ENCODE measurements at regions not wholly inside any gene's neighbourhood (a gene's known extent, or its start where the extent isn't known, plus 50 kb on each side); places are given as distances from the start of the nearest gene placed in this dataset.

GRCh38 chr9:90539286-90539685 is 103.3 kb downstream of the DIRAS2 start:
- H2AFZ ChIP-seq (ENCODE audit: low read depth) = 0 out of 2 replicates have a peak overlapping the region, but pooled peaks have one; percentile 22
- no peaks in the 10 kb centered on the region for H3K9me2 ChIP-seq
- no peak overlapping the region for H3K9ac ChIP-seq
- no peaks in the 10 kb centered on the region for H3K9me3 ChIP-seq
- H3F3A ChIP-seq (replicated peaks; ENCODE audit: insufficient read depth) = no peaks in the 10 kb centered on the region
- POLR2A ChIA-PET = no interaction called here
- H3K27ac ChIP-seq (ENCODE audit: low read depth in 2 of 2, low read length in 1 of 2) = no peak overlapping the region
- no peaks in the 10 kb centered on the region for H3K27me3 ChIP-seq (ENCODE audit: insufficient read depth)
- no peak for DNase-seq
- no peaks in the 10 kb centered on the region for H4K20me1 ChIP-seq (ENCODE audit: insufficient read depth)
- no peak overlapping the region for H3K4me2 ChIP-seq
- no peaks in the 10 kb centered on the region for H3K79me2 ChIP-seq (ENCODE audit: insufficient read depth)
- H3K4me3 ChIP-seq (ENCODE audit: low read depth in 2 of 2, low read length in 1 of 2) = no peak overlapping the region
- TF ChIP-seq SIN3A (IDR thresholded peaks at IDR 0.05; ENCODE audit: borderline replicate concordance, low read depth, low read length) = no peak
- no peak for TF ChIP-seq RFX5 (IDR thresholded peaks at IDR 0.05; ENCODE audit: low read length)
- TF ChIP-seq REST (IDR thresholded peaks at IDR 0.05; ENCODE audit: low read depth, low read length) = no peak
- TF ChIP-seq PBX3 (IDR thresholded peaks at IDR 0.05) = no peak
- TF ChIP-seq TCF12 (IDR thresholded peaks at IDR 0.05) = no peak
- TF ChIP-seq NFIC (IDR thresholded peaks at IDR 0.05; ENCODE audit: borderline replicate concordance) = no peak
- no peak for TF ChIP-seq ELF1 (IDR thresholded peaks at IDR 0.05)
- no peak for TF ChIP-seq EP300 (IDR thresholded peaks at IDR 0.05; ENCODE audit: borderline replicate concordance in 1 of 2, low read depth in 1 of 2, low read length in 1 of 2)
- TF ChIP-seq SMC3 (IDR thresholded peaks at IDR 0.05; ENCODE audit: low read depth, low read length) = no peak
- no peak for TF ChIP-seq MEF2A (IDR thresholded peaks at IDR 0.05; ENCODE audit: borderline replicate concordance, low read depth)
- TF ChIP-seq EZH2phosphoT487 (IDR thresholded peaks at IDR 0.05; ENCODE audit: borderline replicate concordance, low read depth) = no peak
- no peak for TF ChIP-seq FOXJ3 (CRISPR knock-in tag; IDR thresholded peaks at IDR 0.05)
- no peak for TF ChIP-seq GATA2 (CRISPR knock-in tag; IDR thresholded peaks at IDR 0.05)
- no peak for TF ChIP-seq POLR2AphosphoS5 (IDR thresholded peaks at IDR 0.05; ENCODE audit: low read depth, low read length)
- TF ChIP-seq RCOR1 (IDR thresholded peaks at IDR 0.05; ENCODE audit: low read length) = no peak
- TF ChIP-seq TAF1 (IDR thresholded peaks at IDR 0.05; ENCODE audit: borderline replicate concordance, low read depth, low read length) = no peak
- no peak for TF ChIP-seq FOSL2 (IDR thresholded peaks at IDR 0.05; ENCODE audit: borderline replicate concordance, low read depth)
- TF ChIP-seq IRF3 (IDR thresholded peaks at IDR 0.05; ENCODE audit: low read depth, low read length) = no peak
- TF ChIP-seq MXI1 (IDR thresholded peaks at IDR 0.05; ENCODE audit: low read depth, low read length) = no peak
- no peak for TF ChIP-seq FOXM1 (IDR thresholded peaks at IDR 0.05; ENCODE audit: low read depth)
- H3K36me3 ChIP-seq (replicated peaks in 1 of 2; ENCODE audit: control insufficient read depth in 1 of 2, insufficient read depth in 2 of 2, low read length in 1 of 2) = no peaks in the 10 kb centered on the region
- H3K4me1 ChIP-seq (ENCODE audit: control insufficient read depth in 1 of 2, insufficient read depth in 2 of 2, low read depth in 1 of 2, low read length in 1 of 2) = no peaks in the 10 kb centered on the region; a peak in 2 of 4 replicates
- CTCF ChIA-PET = no interaction called here

Measured in SK-N-SH (cell line).